Osteoblast (primary cell): ENCODE measurements at regions not wholly inside any gene's neighbourhood (a gene's known extent, or its start where the extent isn't known, plus 50 kb on each side); places are given as distances from the start of the nearest gene placed in this dataset.
"Not testable (repeated sequence)": the region's sequence is repeated elsewhere in the genome, so short reads cannot be mapped to it uniquely, and the experiment has no call there.

Experiments used
- DNase-seq: peaks from one replicate; pipeline ENCODE4 v3.0.0; 2011; ENCODE audit warnings: low spot score, mixed read lengths; ENCODE audit not compliant: insufficient read length; ENCODE audit errors: missing footprints
- H2AFZ ChIP-seq: 2 replicates; pipeline ENCODE4 v1.6.0; 2011; ENCODE audit warnings: mild to moderate bottlenecking, low read length
- H3K27ac ChIP-seq: 2 replicates; pipeline ENCODE4 v1.5.1; 2011; ENCODE audit warnings: mild to moderate bottlenecking, low read depth, low read length, moderate library complexity
- H3K27me3 ChIP-seq: 2 replicates; pipeline ENCODE4 v1.6.0; 2012; ENCODE audit warnings: mild to moderate bottlenecking, control low read depth, inconsistent platforms, low read length, moderate library complexity; ENCODE audit not compliant: insufficient read depth
- H3K36me3 ChIP-seq: 2 replicates; pipeline ENCODE4 v1.5.1; 2011; ENCODE audit warnings: mild to moderate bottlenecking, low read length, control low read depth, moderate library complexity; ENCODE audit not compliant: insufficient read depth
- H3K4me1 ChIP-seq: 2 replicates; pipeline ENCODE4 v1.5.1; 2011; ENCODE audit warnings: mild to moderate bottlenecking, low read length, control low read depth, moderate library complexity; ENCODE audit not compliant: insufficient read depth
- H3K4me2 ChIP-seq: 2 replicates; pipeline ENCODE4 v1.6.0; 2011; ENCODE audit warnings: mild to moderate bottlenecking, low read length; ENCODE audit not compliant: insufficient read depth
- H3K4me3 ChIP-seq: fragments of 200-600 bp; sonication (generic); 3 replicates; pipeline ENCODE4 v1.5.1; 2012; ENCODE audit warnings: mild to moderate bottlenecking, low read length, inconsistent platforms; ENCODE audit not compliant: insufficient read depth
- H3K79me2 ChIP-seq: 2 replicates; pipeline ENCODE4 v1.6.0; 2012; ENCODE audit warnings: mild to moderate bottlenecking, low read length, control low read depth, inconsistent platforms; ENCODE audit not compliant: insufficient read depth
- H3K9me3 ChIP-seq: 2 replicates; pipeline ENCODE4 v1.5.1; 2011; ENCODE audit warnings: low read depth, low read length, control low read depth
- H4K20me1 ChIP-seq: 2 replicates; pipeline ENCODE4 v1.6.0; 2012; ENCODE audit warnings: mild to moderate bottlenecking, low read length, control low read depth; ENCODE audit not compliant: insufficient read depth
- CTCF ChIP-seq: IDR thresholded peaks from 2 replicates; pipeline ENCODE4 v1.5.1; 2011; ENCODE audit warnings: mild to moderate bottlenecking, low read depth, low read length, moderate library complexity; ENCODE audit errors: extremely low read depth

- no peak for DNase-seq
- Histone ChIP-seq H3K4me2 (no peak overlapping the region), H2AFZ (no peak overlapping the region), H3K4me1 (no peaks in the 10 kb centered on the region), H3K36me3 (no peaks in the 10 kb centered on the region), H3K27ac (no peak overlapping the region), H3K4me3 (no peak overlapping the region), H3K9me3 (no peaks in the 10 kb centered on the region), H4K20me1 (no peaks in the 10 kb centered on the region), H3K27me3 (no peaks in the 10 kb centered on the region), H3K79me2 (no peaks in the 10 kb centered on the region)
- TF ChIP-seq CTCF: no peak
These were observed 324.2 kb downstream of the NEK10 start for GRCh38 chr3:27044931-27045481.

- Histone ChIP-seq H3K4me3 (no peak overlapping the region), H3K79me2 (no peaks in the 10 kb centered on the region), H3K4me2 (no peak overlapping the region), H2AFZ (no peak overlapping the region), H3K27me3 (no peaks in the 10 kb centered on the region), H3K36me3 (no peaks in the 10 kb centered on the region), H3K4me1 (no peaks in the 10 kb centered on the region), H4K20me1 (no peaks in the 10 kb centered on the region), H3K9me3 (no peaks in the 10 kb centered on the region), H3K27ac (no peak overlapping the region)
- no peak for DNase-seq
- TF ChIP-seq CTCF: no peak
These were observed 322.8 kb downstream of the NEK10 start for GRCh38 chr3:27046351-27046750.

DNA sequence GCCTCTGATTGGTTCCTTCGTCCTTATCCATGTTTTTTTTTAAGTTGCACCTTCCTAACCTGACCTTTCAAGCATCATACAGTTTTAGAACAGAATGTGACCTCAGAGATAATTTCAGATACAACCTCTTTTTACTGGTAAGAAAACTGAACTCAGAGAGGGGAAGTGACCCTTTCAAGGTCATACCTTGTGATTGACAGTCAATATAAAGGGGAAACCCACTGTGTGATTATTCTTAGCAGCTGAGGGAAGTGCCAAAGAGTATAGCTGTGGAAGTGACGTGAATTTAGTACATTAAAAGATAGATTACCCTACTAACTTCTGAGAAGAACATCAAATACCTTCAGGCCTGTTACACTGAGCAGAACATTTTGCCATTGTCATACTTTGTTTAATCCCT, 319.4 kb downstream of the NEK10 start:
- Histone ChIP-seq H3K4me3 (no peak overlapping the region), H3K36me3 (no peaks in the 10 kb centered on the region), H3K4me1 (no peaks in the 10 kb centered on the region), H4K20me1 (no peaks in the 10 kb centered on the region), H2AFZ (no peak overlapping the region), H3K27ac (no peak overlapping the region), H3K9me3 (no peaks in the 10 kb centered on the region), H3K4me2 (no peak overlapping the region), H3K79me2 (no peaks in the 10 kb centered on the region), H3K27me3 (no peaks in the 10 kb centered on the region)
- no peak for TF ChIP-seq CTCF
- no peak for DNase-seq

GRCh38 chr3:27051527-27051926, 317.7 kb downstream of the NEK10 start:
- H3K27me3 ChIP-seq, H4K20me1 ChIP-seq, H3K27ac ChIP-seq, H3K36me3 ChIP-seq, H3K4me2 ChIP-seq, DNase-seq, H3K79me2 ChIP-seq, H3K4me1 ChIP-seq, H2AFZ ChIP-seq, H3K9me3 ChIP-seq, H3K4me3 ChIP-seq: not testable (repeated sequence)
